GM11168 (cell line): ENCODE measurements at regions not wholly inside any gene's neighbourhood (a gene's known extent, or its start where the extent isn't known, plus 50 kb on each side); places are given as distances from the start of the nearest gene placed in this dataset.
"Not testable (repeated sequence)": the region's sequence is repeated elsewhere in the genome, so short reads cannot be mapped to it uniquely, and the experiment has no call there.

Source experiments
- in situ Hi-C: fragments of 300-500 bp; cut with MboI; formaldehyde crosslinking; loops from one replicate; pipeline ENCODE4 v1.12.0; 2022; ENCODE audit warnings: low sequenced_read_pairs; ENCODE audit not compliant: unreplicated experiment

- in situ Hi-C loops, result no loop called here
These were observed 625.9 kb upstream of the RAG2 start for GRCh38 chr11:37223962-37224361.

GRCh38 chr11:37203006-37203405 lies 605.0 kb upstream of the RAG2 start:
- in situ Hi-C loops, result no loop called here

- in situ Hi-C loops, result no loop called here
These were observed 601.0 kb upstream of the RAG2 start for GRCh38 chr11:37199082-37199481.

DNA sequence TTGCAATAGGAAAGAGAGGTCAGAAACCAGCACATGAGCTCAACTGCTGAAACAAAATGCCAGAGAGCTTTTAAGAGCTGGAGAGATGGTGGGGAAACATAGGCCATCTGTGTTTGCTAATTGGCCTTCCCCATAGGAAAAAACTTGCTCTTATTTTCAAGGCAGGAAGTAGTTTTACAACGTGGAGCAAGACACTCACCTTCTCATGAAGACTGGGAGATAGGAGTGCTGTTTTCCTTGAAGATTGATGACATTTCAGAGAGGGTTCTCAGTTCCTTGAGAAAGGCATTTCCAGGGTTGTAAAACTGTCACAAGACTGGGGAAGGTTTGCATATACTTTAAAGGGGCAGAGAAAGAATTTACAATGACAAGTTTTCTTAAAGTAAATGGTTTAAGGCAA lies 586.3 kb upstream of the RAG2 start:
- in situ Hi-C loops, result no loop called here

GRCh38 chr11:37182031-37182430 lies 584.0 kb upstream of the RAG2 start:
- in situ Hi-C loops, result no loop called here

DNA sequence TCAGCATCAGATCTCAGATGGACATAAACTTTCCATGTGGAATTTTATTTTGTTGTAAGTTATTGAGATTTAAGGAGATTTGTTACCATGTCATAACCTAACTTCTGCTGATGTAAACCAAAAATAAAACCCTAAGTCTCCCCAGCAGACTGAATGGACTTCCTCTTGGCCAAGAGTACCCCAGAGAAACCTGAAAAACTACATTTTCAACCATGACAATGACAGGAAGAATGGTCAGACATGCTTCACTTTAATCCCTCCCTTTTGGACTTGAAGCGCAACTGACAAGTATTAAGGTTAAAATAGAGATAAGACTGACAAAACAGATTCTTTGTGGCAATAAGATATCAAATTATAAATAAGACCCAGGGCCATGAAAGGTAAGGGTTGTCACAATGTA lies 579.7 kb upstream of the RAG2 start:
- in situ Hi-C loops, result no loop called here

DNA sequence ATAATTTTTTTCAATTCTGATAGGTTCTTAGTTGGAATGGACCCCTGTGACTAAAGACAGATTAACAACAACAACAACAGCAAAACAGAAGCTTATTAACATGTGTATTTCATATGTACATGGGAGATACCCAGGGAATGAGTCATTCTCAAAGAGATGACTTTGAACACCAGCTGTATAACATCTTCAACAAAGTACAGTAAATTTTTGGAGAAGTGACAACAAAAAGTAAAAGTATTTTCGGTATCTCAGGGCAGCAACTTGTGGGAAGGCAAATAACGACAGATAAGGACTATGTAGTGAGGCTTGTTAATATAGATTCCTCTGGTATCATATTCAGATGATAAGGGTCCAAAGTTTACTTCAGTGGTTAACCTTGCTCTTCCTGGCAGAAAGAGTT lies 573.4 kb upstream of the RAG2 start:
- in situ Hi-C loops, result no loop called here

DNA sequence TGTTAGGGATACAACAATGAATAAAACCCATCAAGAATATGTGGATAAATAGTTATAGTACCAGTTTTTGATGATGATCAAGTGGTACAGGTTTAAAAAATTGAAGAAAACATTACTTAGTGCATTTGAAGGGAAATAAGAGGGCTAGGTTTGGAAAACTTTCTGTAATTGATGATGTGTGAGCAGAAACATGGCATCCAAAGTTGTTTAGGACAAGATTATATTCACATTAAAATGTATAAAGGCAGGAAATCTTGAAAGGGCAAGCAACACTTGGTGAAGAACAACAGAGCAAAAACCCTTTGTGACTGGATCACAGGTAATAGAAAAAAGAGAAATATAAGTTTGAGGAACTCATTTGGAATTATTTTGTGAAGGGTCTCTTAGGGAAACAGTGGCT lies 572.3 kb upstream of the RAG2 start:
- in situ Hi-C loops, result no loop called here

DNA sequence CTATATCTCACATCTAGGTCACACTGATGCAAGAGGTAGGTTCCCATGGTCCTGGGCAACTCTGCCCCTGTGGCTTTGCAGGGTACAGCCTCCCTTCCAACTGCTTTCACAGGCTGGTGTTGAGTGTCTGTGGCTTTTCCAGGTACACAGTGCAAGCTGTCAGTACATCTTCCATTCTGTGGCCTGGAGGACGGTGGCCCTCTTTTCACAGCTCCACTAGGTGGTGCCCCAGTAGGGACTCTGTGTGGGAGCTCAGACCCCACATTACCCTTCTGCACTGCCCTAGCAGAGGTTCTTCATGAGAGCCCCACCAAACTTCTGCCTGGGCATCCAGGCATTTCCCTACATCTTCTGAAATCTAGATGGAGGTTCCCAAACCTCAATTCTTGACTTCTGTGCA lies 547.4 kb upstream of the RAG2 start:
- in situ Hi-C loops, result not testable (repeated sequence)

DNA sequence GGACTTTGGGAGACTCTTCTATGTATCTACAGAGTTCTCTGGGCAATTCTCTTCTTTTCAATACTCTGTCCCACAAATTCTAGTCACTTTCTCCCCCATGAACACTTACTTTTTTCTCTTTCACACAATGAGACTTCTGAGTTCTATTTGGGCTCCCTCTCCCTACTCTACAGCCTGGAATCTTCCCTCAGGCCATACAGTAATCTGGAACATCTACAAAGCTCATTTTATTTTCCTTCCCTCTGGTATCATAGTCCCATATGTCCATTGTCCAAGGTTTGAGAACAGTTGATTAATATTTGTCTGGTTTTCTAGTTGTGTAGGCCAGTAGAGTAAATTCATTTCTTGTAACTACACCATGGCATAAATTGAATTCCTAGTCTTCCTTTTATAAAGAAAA lies 544.6 kb upstream of the RAG2 start:
- in situ Hi-C loops, result no loop called here

DNA sequence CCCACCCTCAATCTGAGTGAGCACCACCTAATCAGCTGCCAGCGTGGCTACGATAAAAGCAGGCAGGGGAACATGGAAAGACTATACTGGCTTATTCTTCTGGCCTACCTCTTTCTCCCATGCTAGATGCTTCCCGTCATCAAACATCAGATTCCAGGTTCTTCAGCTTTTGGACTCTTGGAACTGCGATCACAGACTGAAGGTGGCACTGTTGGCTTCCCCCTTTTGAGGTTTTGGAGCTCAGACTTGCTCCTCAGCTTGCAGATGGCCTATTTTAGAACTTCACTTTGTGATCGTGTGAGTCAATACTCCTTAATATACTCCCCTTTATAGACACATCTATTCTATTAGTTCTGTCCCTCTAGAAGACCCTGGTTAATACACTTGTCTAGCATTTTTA lies 543.7 kb upstream of the RAG2 start:
- in situ Hi-C loops, result no loop called here

DNA sequence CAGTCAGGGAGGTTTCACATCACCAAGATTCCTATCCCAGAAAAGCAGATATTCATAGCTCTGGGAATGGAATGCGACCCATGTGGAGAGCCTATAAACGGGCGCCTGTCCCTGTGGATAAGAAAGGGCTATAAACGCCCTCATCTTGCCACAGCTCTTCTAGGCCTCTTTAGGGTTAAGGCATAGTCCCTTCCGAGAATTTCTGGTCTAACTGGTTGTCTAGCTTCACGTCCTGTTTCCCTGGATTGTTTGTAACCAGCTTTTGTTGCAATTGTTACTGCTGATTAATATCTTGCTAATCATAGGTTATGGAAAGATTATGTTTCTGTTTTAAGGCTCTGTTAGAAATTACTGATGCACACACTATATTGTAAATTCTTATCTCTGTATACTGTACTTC lies 537.6 kb upstream of the RAG2 start:
- in situ Hi-C loops, result not testable (repeated sequence)

- in situ Hi-C loops, result no loop called here
These were observed 536.6 kb upstream of the RAG2 start for GRCh38 chr11:37134637-37135036.

- in situ Hi-C loops, result no loop called here
These were observed 526.3 kb upstream of the RAG2 start for GRCh38 chr11:37124384-37124783.

DNA sequence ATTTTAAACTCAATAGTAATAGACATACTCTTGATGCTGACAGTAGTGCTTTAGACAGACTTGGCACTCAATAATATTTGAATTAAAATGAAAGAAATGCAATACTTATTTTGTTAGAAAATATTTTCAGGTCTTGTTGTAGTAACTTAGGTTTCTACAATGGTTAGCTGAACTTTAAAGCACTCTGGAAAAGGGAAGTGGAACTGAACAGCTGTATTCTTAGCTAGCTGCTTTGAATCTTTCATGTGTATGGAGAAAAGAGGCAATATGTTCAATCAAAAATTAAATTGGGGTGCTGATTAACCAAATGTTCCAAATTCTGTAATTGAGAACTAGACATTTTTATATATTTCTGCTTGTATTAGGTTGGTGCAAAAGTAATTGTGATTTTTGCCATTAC lies 517.9 kb upstream of the RAG2 start:
- in situ Hi-C loops, result no loop called here

DNA sequence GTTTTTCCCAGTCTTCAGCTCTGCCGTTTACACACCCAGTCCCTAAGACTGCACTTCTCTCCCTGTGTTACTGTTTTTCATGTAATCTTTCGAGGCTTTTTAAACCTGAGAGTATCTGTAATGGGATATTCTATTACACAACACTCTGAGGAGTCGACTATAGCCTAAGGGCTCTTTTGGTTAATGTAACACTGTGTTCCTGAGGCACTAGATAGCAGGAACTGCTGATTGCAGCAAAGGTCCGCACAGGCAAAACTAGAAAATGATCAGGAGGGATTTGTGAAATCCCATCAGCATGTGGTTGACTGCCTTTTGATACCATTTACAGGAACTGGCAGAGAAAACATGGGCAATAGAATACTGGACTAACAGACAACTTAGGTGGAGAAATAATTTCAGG lies 512.3 kb upstream of the RAG2 start:
- in situ Hi-C loops, result no loop called here

DNA sequence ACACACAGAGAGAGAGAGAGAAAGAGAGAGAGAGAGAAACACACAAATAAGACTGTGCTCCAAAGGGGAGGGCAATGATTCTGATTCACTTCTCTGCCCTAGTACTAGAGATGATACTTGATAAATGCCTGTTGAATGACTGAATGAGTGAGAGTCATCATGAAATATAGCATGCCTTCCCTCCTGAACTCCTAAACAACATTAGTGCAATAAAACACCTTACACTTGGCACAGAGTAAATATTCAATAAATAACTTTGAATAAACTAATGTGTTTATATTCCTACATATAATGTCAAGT lies 511.2 kb upstream of the RAG2 start:
- in situ Hi-C loops, result no loop called here

- in situ Hi-C loops, result no loop called here
These were observed 510.6 kb upstream of the RAG2 start for GRCh38 chr11:37108436-37109285.

DNA sequence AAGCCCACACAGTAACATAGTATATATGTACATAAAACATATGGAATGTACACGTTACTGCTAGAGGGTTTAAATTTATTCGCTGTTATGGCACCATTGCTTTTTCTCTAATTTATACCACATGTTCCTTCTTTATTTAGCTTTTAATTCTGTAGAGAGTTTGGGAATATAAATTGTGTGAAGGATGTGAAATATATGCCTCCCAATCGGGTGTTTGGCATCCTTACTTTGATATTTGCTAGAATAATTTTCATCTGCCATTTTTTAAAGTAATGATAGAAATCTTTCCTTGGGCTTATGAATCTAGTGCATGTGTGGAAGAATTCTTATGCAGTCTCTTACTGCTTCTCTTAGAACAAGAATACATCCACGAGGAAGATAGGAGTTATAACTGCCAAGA lies 509.8 kb upstream of the RAG2 start:
- in situ Hi-C loops, result no loop called here

DNA sequence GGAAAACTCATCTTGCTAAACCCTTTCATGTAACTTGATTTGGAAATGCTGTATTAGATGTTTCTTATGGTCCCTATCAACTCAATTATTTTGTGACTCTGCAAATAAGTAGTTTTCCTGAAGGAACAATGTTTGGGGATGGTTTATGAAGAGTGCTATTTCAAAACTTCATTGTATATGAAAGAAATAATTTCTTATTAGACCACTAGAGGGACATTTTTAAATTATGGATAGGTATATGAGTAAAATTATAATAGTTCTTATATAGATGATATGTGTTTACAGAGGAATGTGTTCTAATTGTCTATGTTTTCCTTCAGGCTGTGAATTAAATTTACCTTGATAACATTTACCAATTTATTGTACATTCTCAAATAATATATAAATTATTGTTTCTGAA lies 509.4 kb upstream of the RAG2 start:
- in situ Hi-C loops, result no loop called here

- in situ Hi-C loops, result no loop called here
These were observed 507.4 kb upstream of the RAG2 start for GRCh38 chr11:37105427-37105826.

- in situ Hi-C loops, result no loop called here
These were observed 506.3 kb upstream of the RAG2 start for GRCh38 chr11:37104380-37104779.

DNA sequence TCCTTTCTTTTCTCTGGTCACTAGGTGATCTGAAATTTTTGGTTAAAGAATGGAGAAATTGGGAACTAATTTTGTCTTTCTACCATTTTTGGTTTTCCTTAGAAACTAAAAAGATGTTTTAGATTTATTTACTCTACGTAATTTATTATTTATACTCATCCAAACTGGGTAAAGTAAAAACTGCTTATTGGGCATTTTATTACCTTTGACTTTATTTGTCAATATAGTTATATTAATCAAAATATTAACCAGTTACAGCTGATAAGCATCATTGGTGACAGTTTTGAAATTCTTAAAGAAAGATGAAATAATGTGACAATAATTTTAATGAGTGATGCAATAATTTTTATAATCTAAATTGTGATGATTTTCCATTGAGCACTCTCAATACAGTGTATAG lies 502.0 kb upstream of the RAG2 start:
- in situ Hi-C loops, result no loop called here
